ENCODE measurements at regions not wholly inside any gene's neighbourhood (a gene's known extent, or its start where the extent isn't known, plus 50 kb on each side); places are given as distances from the start of the nearest gene placed in this dataset.

DNA sequence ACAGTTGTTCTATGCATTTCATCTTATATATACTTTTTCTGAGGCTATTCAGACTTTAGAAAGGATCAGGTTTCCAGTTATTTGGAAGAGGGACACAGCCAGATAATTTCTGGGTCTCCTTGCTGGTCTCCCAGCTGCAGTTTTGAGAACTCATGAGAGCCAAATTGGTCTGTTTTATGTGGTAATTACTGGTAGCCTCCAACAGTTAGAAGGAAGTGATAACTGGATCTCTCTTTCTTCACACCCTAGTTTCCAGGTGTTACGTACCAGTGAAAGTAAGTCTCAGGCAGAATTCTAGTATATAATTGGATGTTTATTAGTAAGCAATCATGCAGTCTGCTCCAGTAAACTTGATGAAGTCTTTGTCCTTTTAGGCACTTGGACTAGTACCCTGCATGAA, 63.2 kb upstream of the RPS23 start:
- no peaks in the 10 kb centered on the region for H3K4me1 Mint-ChIP-seq
- POLR2A ChIA-PET, result no interaction called here
- ATAC-seq (no peak), DNase-seq (ENCODE audit: low spot score) (no peak)
- H3K9me3 Mint-ChIP-seq, result no peaks in the 10 kb centered on the region
- CTCF ChIA-PET, result no interaction called here
- TF ChIP-seq MXD4 (CRISPR knock-in tag; IDR thresholded peaks at IDR 0.05; ENCODE audit: borderline replicate concordance) (no peak), SMAD4 (CRISPR knock-in tag; IDR thresholded peaks at IDR 0.05) (no peak)
- no peak overlapping the region for H3K27ac Mint-ChIP-seq
- no peaks in the 10 kb centered on the region for H3K36me3 Mint-ChIP-seq
- no peak overlapping the region for H3K4me3 Mint-ChIP-seq
- H3K27me3 Mint-ChIP-seq (ENCODE audit: low read depth), result no peaks in the 10 kb centered on the region

DNA sequence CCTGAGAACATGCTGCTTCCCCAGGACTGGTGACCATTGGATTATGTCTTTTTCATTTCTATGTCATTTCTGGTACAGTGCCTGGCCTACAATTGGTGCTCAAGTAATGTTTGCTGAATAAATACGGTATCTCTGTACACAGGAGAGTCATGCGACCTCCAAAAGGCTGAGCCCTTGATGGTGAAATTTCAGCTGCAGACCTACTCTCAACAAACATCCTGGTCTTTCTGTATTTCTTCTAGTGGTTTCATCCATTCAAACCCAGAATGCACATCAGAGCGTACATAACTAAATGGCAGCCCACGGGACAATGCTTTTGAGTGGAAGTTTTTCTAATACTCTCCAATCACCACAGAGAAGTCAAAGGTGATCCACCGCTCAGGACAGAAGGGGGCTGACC, 62.6 kb upstream of the RPS23 start:
- TF ChIP-seq FOXK1 (CRISPR knock-in tag; IDR thresholded peaks at IDR 0.05) (no peak), JAZF1 (CRISPR knock-in tag; IDR thresholded peaks at IDR 0.05) (no peak), ZNF263 (CRISPR knock-in tag; IDR thresholded peaks at IDR 0.05; ENCODE audit: low read depth) (no peak), SMAD3 (CRISPR knock-in tag; IDR thresholded peaks at IDR 0.05; ENCODE audit: borderline replicate concordance) (no peak), RORB (CRISPR knock-in tag; IDR thresholded peaks at IDR 0.05) (no peak)
- TF ChIP-seq, protein P1, sequence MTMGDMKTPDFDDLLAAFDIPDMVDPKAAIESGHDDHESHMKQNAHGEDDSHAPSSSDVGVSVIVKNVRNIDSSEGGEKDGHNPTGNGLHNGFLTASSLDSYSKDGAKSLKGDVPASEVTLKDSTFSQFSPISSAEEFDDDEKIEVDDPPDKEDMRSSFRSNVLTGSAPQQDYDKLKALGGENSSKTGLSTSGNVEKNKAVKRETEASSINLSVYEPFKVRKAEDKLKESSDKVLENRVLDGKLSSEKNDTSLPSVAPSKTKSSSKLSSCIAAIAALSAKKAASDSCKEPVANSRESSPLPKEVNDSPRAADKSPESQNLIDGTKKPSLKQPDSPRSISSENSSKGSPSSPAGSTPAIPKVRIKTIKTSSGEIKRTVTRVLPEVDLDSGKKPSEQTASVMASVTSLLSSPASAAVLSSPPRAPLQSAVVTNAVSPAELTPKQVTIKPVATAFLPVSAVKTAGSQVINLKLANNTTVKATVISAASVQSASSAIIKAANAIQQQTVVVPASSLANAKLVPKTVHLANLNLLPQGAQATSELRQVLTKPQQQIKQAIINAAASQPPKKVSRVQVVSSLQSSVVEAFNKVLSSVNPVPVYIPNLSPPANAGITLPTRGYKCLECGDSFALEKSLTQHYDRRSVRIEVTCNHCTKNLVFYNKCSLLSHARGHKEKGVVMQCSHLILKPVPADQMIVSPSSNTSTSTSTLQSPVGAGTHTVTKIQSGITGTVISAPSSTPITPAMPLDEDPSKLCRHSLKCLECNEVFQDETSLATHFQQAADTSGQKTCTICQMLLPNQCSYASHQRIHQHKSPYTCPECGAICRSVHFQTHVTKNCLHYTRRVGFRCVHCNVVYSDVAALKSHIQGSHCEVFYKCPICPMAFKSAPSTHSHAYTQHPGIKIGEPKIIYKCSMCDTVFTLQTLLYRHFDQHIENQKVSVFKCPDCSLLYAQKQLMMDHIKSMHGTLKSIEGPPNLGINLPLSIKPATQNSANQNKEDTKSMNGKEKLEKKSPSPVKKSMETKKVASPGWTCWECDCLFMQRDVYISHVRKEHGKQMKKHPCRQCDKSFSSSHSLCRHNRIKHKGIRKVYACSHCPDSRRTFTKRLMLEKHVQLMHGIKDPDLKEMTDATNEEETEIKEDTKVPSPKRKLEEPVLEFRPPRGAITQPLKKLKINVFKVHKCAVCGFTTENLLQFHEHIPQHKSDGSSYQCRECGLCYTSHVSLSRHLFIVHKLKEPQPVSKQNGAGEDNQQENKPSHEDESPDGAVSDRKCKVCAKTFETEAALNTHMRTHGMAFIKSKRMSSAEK (CRISPR knock-in tag; IDR thresholded peaks at IDR 0.05; ENCODE audit: borderline replicate concordance), result no peak
- TF ChIP-seq, protein P2, sequence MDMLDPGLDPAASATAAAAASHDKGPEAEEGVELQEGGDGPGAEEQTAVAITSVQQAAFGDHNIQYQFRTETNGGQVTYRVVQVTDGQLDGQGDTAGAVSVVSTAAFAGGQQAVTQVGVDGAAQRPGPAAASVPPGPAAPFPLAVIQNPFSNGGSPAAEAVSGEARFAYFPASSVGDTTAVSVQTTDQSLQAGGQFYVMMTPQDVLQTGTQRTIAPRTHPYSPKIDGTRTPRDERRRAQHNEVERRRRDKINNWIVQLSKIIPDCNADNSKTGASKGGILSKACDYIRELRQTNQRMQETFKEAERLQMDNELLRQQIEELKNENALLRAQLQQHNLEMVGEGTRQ (CRISPR knock-in tag; IDR thresholded peaks at IDR 0.05), result no peak
- Mint-ChIP-seq H3K4me1 (no peaks in the 10 kb centered on the region), H3K36me3 (no peaks in the 10 kb centered on the region), H3K27me3 (ENCODE audit: low read depth) (no peaks in the 10 kb centered on the region), H3K27ac (no peak overlapping the region), H3K4me3 (no peak overlapping the region), H3K9me3 (no peaks in the 10 kb centered on the region)
- no peak for ATAC-seq
- DNase-seq (ENCODE audit: low spot score), result no peak
- ChIA-PET POLR2A (no interaction called here), CTCF (no interaction called here)

DNA sequence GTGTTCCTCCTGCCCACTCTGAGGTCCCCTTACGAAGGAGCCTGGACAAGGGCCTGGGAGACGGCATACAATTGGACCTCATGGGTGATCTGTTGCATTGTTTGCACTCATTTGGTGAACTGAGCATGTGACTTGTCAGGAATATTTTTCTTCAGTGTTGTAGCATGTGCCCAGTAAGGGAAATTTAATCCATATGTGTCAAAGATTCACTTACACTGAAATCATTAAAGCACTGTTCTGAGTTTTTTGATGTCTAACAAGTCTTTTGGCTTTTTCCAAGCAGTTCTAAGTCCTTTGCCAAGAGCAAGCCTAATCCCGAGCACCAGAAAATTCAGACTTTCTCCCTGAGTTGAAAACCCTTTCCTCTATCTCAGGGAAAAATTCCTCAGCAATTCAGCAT, 61.6 kb upstream of the RPS23 start:
- Mint-ChIP-seq H3K9me3 (no peaks in the 10 kb centered on the region), H3K4me3 (no peak overlapping the region), H3K27ac (no peak overlapping the region), H3K4me1 (no peaks in the 10 kb centered on the region), H3K27me3 (ENCODE audit: low read depth) (no peaks in the 10 kb centered on the region), H3K36me3 (no peaks in the 10 kb centered on the region)
- CTCF ChIA-PET, result no interaction called here
- POLR2A ChIA-PET, result no interaction called here
- no peak for DNase-seq (ENCODE audit: low spot score)
- no peak for ATAC-seq
- TF ChIP-seq HMGA2 (CRISPR knock-in tag; IDR thresholded peaks at IDR 0.05), result no peak
- TF ChIP-seq, protein P3, sequence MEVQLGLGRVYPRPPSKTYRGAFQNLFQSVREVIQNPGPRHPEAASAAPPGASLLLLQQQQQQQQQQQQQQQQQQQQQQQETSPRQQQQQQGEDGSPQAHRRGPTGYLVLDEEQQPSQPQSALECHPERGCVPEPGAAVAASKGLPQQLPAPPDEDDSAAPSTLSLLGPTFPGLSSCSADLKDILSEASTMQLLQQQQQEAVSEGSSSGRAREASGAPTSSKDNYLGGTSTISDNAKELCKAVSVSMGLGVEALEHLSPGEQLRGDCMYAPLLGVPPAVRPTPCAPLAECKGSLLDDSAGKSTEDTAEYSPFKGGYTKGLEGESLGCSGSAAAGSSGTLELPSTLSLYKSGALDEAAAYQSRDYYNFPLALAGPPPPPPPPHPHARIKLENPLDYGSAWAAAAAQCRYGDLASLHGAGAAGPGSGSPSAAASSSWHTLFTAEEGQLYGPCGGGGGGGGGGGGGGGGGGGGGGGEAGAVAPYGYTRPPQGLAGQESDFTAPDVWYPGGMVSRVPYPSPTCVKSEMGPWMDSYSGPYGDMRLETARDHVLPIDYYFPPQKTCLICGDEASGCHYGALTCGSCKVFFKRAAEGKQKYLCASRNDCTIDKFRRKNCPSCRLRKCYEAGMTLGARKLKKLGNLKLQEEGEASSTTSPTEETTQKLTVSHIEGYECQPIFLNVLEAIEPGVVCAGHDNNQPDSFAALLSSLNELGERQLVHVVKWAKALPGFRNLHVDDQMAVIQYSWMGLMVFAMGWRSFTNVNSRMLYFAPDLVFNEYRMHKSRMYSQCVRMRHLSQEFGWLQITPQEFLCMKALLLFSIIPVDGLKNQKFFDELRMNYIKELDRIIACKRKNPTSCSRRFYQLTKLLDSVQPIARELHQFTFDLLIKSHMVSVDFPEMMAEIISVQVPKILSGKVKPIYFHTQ (CRISPR knock-in tag; IDR thresholded peaks at IDR 0.05), result no peak
- TF ChIP-seq, protein P1 (CRISPR knock-in tag; IDR thresholded peaks at IDR 0.05; ENCODE audit: borderline replicate concordance), result no peak
- TF ChIP-seq, protein P4, sequence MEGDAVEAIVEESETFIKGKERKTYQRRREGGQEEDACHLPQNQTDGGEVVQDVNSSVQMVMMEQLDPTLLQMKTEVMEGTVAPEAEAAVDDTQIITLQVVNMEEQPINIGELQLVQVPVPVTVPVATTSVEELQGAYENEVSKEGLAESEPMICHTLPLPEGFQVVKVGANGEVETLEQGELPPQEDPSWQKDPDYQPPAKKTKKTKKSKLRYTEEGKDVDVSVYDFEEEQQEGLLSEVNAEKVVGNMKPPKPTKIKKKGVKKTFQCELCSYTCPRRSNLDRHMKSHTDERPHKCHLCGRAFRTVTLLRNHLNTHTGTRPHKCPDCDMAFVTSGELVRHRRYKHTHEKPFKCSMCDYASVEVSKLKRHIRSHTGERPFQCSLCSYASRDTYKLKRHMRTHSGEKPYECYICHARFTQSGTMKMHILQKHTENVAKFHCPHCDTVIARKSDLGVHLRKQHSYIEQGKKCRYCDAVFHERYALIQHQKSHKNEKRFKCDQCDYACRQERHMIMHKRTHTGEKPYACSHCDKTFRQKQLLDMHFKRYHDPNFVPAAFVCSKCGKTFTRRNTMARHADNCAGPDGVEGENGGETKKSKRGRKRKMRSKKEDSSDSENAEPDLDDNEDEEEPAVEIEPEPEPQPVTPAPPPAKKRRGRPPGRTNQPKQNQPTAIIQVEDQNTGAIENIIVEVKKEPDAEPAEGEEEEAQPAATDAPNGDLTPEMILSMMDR (IDR thresholded peaks at IDR 0.05), result no peak
- TF ChIP-seq, protein P5, sequence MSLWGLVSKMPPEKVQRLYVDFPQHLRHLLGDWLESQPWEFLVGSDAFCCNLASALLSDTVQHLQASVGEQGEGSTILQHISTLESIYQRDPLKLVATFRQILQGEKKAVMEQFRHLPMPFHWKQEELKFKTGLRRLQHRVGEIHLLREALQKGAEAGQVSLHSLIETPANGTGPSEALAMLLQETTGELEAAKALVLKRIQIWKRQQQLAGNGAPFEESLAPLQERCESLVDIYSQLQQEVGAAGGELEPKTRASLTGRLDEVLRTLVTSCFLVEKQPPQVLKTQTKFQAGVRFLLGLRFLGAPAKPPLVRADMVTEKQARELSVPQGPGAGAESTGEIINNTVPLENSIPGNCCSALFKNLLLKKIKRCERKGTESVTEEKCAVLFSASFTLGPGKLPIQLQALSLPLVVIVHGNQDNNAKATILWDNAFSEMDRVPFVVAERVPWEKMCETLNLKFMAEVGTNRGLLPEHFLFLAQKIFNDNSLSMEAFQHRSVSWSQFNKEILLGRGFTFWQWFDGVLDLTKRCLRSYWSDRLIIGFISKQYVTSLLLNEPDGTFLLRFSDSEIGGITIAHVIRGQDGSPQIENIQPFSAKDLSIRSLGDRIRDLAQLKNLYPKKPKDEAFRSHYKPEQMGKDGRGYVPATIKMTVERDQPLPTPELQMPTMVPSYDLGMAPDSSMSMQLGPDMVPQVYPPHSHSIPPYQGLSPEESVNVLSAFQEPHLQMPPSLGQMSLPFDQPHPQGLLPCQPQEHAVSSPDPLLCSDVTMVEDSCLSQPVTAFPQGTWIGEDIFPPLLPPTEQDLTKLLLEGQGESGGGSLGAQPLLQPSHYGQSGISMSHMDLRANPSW (CRISPR knock-in tag; conservative IDR thresholded peaks at IDR 0.05; ENCODE audit: low read depth), result no peak
